ENCODE measurements at regions not wholly inside any gene's neighbourhood (a gene's known extent, or its start where the extent isn't known, plus 50 kb on each side); places are given as distances from the start of the nearest gene placed in this dataset.

GRCh38 chr11:91967691-91968045 is 256.9 kb upstream of the FAT3 start:
- CTCF ChIA-PET = no interaction called here
- Histone ChIP-seq H3K27me3 (ENCODE audit: control insufficient read depth, insufficient read depth, low read length) (no peaks in the 10 kb centered on the region), H2AK5ac (ENCODE audit: low read depth, low read length) (no peak overlapping the region), H3K56ac (ENCODE audit: extremely low read depth, insufficient read depth, low read length) (no peak overlapping the region), H2BK5ac (ENCODE audit: low read depth, low read length, poor library complexity, severe bottlenecking) (no peak overlapping the region), H3K14ac (replicated peaks; ENCODE audit: low read depth, low read length) (no peak overlapping the region), H4K8ac (ENCODE audit: low read depth in 2 of 2, low read length in 2 of 2) (no peak overlapping the region), H2BK20ac (ENCODE audit: low read depth, low read length) (no peak overlapping the region), H4K91ac (ENCODE audit: insufficient read depth, low read depth, low read length) (no peak overlapping the region), H3K4me3 (ENCODE audit: insufficient read depth, low read depth, low read length) (no peak overlapping the region), H3K4me2 (ENCODE audit: low read depth, low read length) (no peak overlapping the region), H2BK15ac (ENCODE audit: low read depth, low read length) (no peak overlapping the region), H3K4ac (ENCODE audit: low read depth, low read length) (no peak overlapping the region), H3K9ac (ENCODE audit: low read depth, low read length) (no peak overlapping the region), H3K18ac (ENCODE audit: low read depth, low read length) (no peak overlapping the region), H3K79me1 (ENCODE audit: low read depth in 1 of 2, low read length in 2 of 2) (no peaks in the 10 kb centered on the region), H4K5ac (ENCODE audit: low read depth, low read length) (no peak overlapping the region), H2AK9ac (replicated peaks; ENCODE audit: low read depth, low read length, poor library complexity) (no peak overlapping the region), H3K27ac (ENCODE audit: insufficient read depth, low read length) (no peak overlapping the region), H2AFZ (replicated peaks; ENCODE audit: low read length, poor library complexity) (no peak overlapping the region), H2BK120ac (ENCODE audit: low read depth, low read length) (no peak overlapping the region), H3K36me3 (ENCODE audit: control insufficient read depth, insufficient read depth, low read length) (no peaks in the 10 kb centered on the region), H3K4me1 (ENCODE audit: control insufficient read depth, insufficient read depth, low read length) (no peaks in the 10 kb centered on the region), H3K23ac (ENCODE audit: low read depth, low read length) (no peak overlapping the region), H3K9me3 (ENCODE audit: control insufficient read depth, insufficient read depth, low read length) (peaks cover 4% of the 10 kb centered on the region; the same call in 1 of the 2 replicates), H3K9me1 (ENCODE audit: insufficient read depth, low read length) (no peaks in the 10 kb centered on the region), H4K20me1 (ENCODE audit: insufficient read depth, low read length) (no peaks in the 10 kb centered on the region)
- WGBS, 2 experiments (ENCODE audit: extremely low coverage in 2 of 2, insufficient read length in 1 of 2) = no CpG with 5 or more reads among the region's 2 CpGs
- in situ Hi-C loops (cut with MboI; ENCODE audit: low sequenced_read_pairs) (no loop called here), dilution Hi-C loops (cut with HindIII; ENCODE audit: low sequenced_read_pairs, unreplicated experiment) (no loop called here), intact Hi-C loops (cut with micrococcal nuclease) (no loop called here)
- TF ChIP-seq MAZ (IDR thresholded peaks at IDR 0.05; ENCODE audit: borderline replicate concordance, low read depth, low read length) (no peak), CEBPB (IDR thresholded peaks at IDR 0.05; ENCODE audit: low read depth, low read length) (no peak), MXI1 (IDR thresholded peaks at IDR 0.05; ENCODE audit: borderline replicate concordance, low read depth, low read length) (no peak), CTCF (conservative IDR thresholded peaks at IDR 0.05; ENCODE audit: low read depth, low read length) (no peak), CHD1 (IDR thresholded peaks at IDR 0.05; ENCODE audit: low read depth, low read length) (no peak), SMC3 (IDR thresholded peaks at IDR 0.05; ENCODE audit: low read depth, low read length) (no peak)
- POLR2A ChIA-PET (ENCODE audit: unreplicated experiment) = no interaction called here
- DNase-seq = no peak
- BruUV-seq (replicated peaks) = no TSS peak
- no peak for ATAC-seq (ENCODE audit: low read depth)

Measured in IMR-90 (cell line).